K562 (cell line): ENCODE measurements at regions not wholly inside any gene's neighbourhood (a gene's known extent, or its start where the extent isn't known, plus 50 kb on each side); places are given as distances from the start of the nearest gene placed in this dataset.

Experiments
- ATAC-seq: fragments of 200-7000 bp; cut with Tn5 transposase; 3 replicates; pipeline ENCODE4 v1.9.1; 2020; ENCODE audit warnings: moderate library complexity
- BruUV-seq: library from RNA; stranded (reverse); fragments of 400-500 nt; replicated peaks from 2 replicates; lab custom pipeline; 2021; lab: Mats Ljungman, UMichigan
- CTCF ChIA-PET: fragments of 300-600 bp; formaldehyde crosslinking; extraction: SDS; loops from one replicate; lab custom pipeline; 2021; ENCODE audit warnings: low intra/inter-chr PET ratio; lab: Yijun Ruan, JAX
- POLR2A ChIA-PET: fragments of 300-600, 350-650 bp; sonication (Branson Sonifier 250); formaldehyde crosslinking; extraction: SDS; loops from one replicate; lab custom pipeline; 2021; ENCODE audit warnings: antibody characterized with exemption, inconsistent platforms; lab: Yijun Ruan, JAX
- DNase-seq, 4 experiments: peaks; one replicate each; pipeline versions ENCODE4 v3.0.0 to v3.0.0-alpha.2; 2011 to 2018; ENCODE audit warnings: low spot score in 3 of 4, mixed read lengths in 3 of 4; ENCODE audit errors: extremely low read depth in 1 of 4
- FAIRE-seq: peaks from 2 replicates; lab custom pipeline; 2011; peaks lifted over from hg19 to GRCh38; lab: Jason Lieb, UNC
- H2AFZ ChIP-seq: 2 replicates; pipeline ENCODE4 v1.6.0; 2011; ENCODE audit warnings: low read depth, low read length, control low read depth, inconsistent platforms
- H3K27ac ChIP-seq: fragments of 200-600 bp; 3 replicates; pipeline ENCODE4 v1.8.0; 2011; ENCODE audit warnings: low read depth, mild to moderate bottlenecking, control low read depth, inconsistent platforms, low read length, moderate library complexity, mixed read lengths; ENCODE audit errors: extremely low read depth
- H3K27me3 ChIP-seq, 2 experiments: fragments of 300-600 bp in 1 of 2; 2 replicates in 1 of 2; 3 replicates in 1 of 2; pipeline versions ENCODE4 v1.6.0 to v1.8.0; 2011; ENCODE audit warnings: inconsistent platforms in 2 of 2, low read length in 2 of 2, mild to moderate bottlenecking in 1 of 2, mixed read lengths in 1 of 2, moderate library complexity in 1 of 2; ENCODE audit not compliant: control insufficient read depth in 2 of 2, insufficient read depth in 2 of 2
- H3K36me3 ChIP-seq: fragments of 300-600 bp; 3 replicates; pipeline ENCODE4 v1.8.0; 2011; ENCODE audit warnings: mild to moderate bottlenecking, low read length, inconsistent platforms; ENCODE audit not compliant: control insufficient read depth, insufficient read depth
- H3K4me1 ChIP-seq, 2 experiments: fragments of 200-600 bp in 1 of 2; replicated peaks in 1 of 2; 2 replicates in 1 of 2; 3 replicates in 1 of 2; pipeline versions ENCODE4 v1.5.1 to v1.8.0; 2011; ENCODE audit warnings: inconsistent platforms in 2 of 2, low read length in 2 of 2, mild to moderate bottlenecking in 1 of 2, mixed read lengths in 1 of 2, moderate library complexity in 1 of 2; ENCODE audit not compliant: control insufficient read depth in 2 of 2, insufficient read depth in 2 of 2
- H3K4me2 ChIP-seq: 2 replicates; pipeline ENCODE4 v1.6.1; 2011; ENCODE audit warnings: low read length, control low read depth, inconsistent platforms, mixed read lengths; ENCODE audit not compliant: insufficient read depth
- H3K4me3 ChIP-seq: fragments of 200-600 bp; sonication (generic), shearing (Covaris generic); 2 replicates; pipeline ENCODE4 v1.5.1; 2016; ENCODE audit warnings: control low read depth, inconsistent platforms
- H3K79me2 ChIP-seq: fragments of 200-600 bp; 3 replicates; pipeline ENCODE4 v1.8.0; 2011; ENCODE audit warnings: low read length, inconsistent platforms; ENCODE audit not compliant: control insufficient read depth, insufficient read depth
- H3K9ac ChIP-seq, 2 experiments: 2 replicates each; pipeline versions ENCODE4 v1.6.0 to v1.6.1; 2011; ENCODE audit warnings: low read depth in 2 of 2, low read length in 2 of 2, control low read depth in 1 of 2, inconsistent platforms in 1 of 2, mild to moderate bottlenecking in 1 of 2, mixed read lengths in 1 of 2; ENCODE audit not compliant: insufficient read depth in 1 of 2
- H3K9me1 ChIP-seq: one replicate; pipeline ENCODE4 v1.6.0; 2011; ENCODE audit warnings: inconsistent platforms, mild to moderate bottlenecking, low read length, moderate library complexity; ENCODE audit not compliant: control insufficient read depth, insufficient read depth
- H3K9me3 ChIP-seq: replicated peaks from 2 replicates; pipeline ENCODE4 v1.5.1; 2011; ENCODE audit warnings: low read depth, low read length, inconsistent platforms; ENCODE audit not compliant: control insufficient read depth, insufficient read depth
- H4K20me1 ChIP-seq: replicated peaks from 2 replicates; pipeline ENCODE4 v1.6.1; 2011; ENCODE audit warnings: low read length, inconsistent platforms, mixed read lengths; ENCODE audit not compliant: control insufficient read depth, insufficient read depth
- ELF1 ChIP-seq: fragments of 200-800 bp; sonication (Bioruptor generic); IDR thresholded peaks from 2 replicates; pipeline ENCODE4 v1.6.1; 2016; ENCODE audit warnings: missing genetic modification characterization, missing compliant biosample characterization
- MAFF ChIP-seq: IDR thresholded peaks from 2 replicates; pipeline ENCODE4 v1.6.1; 2012; ENCODE audit warnings: low read length, improper control_type of control experiment
- MXD1 ChIP-seq: fragments of 250-450 bp; sonication (Bioruptor Pico); IDR thresholded peaks from 2 replicates; pipeline ENCODE4 v1.8.0; 2021; ENCODE audit warnings: borderline replicate concordance, mild to moderate bottlenecking, moderate library complexity; ENCODE audit not compliant: poor library complexity, severe bottlenecking
- NCOA6 ChIP-seq: fragments of 450-650 bp; IDR thresholded peaks from 2 replicates; pipeline ENCODE4 v1.6.1; 2017; ENCODE audit warnings: mild to moderate bottlenecking
- RBM17 ChIP-seq: fragments of 200-400 bp; formaldehyde crosslinking; IDR thresholded peaks from 2 replicates; pipeline ENCODE4 v1.6.1; 2017; ENCODE audit warnings: low read depth, mild to moderate bottlenecking, low read length, borderline replicate concordance
- RBM34 ChIP-seq: fragments of 200-400 bp; formaldehyde crosslinking; IDR thresholded peaks from 2 replicates; pipeline ENCODE4 v1.6.1; 2018; ENCODE audit warnings: low read length, borderline replicate concordance; ENCODE audit not compliant: insufficient read depth
- SREBF1 ChIP-seq: fragments of 150-350 bp; IDR thresholded peaks from 2 replicates; pipeline ENCODE4 v1.6.1; 2014; ENCODE audit warnings: antibody characterized with exemption, low read depth, low read length, borderline replicate concordance
- TARDBP ChIP-seq: fragments of 450-650 bp; IDR thresholded peaks from 2 replicates; pipeline ENCODE4 v1.6.1; 2016
- ZNF785 ChIP-seq: fragments of 250-450 bp; sonication (Bioruptor Pico); IDR thresholded peaks from 2 replicates; pipeline ENCODE4 v1.4.0; 2020; ENCODE audit warnings: mild to moderate bottlenecking
- WGBS: fragments of 100-300 bp; shearing (Covaris generic); methylation state at CpG from one replicate; pipeline ENCODE4 v1.1.6; 2016; ENCODE audit warnings: low coverage, mixed read lengths; ENCODE audit not compliant: insufficient coverage; ENCODE audit errors: missing lambda C conversion rate; 5-methylcytosine and 5-hydroxymethylcytosine counted together
- in situ Hi-C: fragments of 300-500 bp; cut with MboI; formaldehyde crosslinking; loops from 4 replicates; pipeline ENCODE4 v1.15.0; 2018; ENCODE audit warnings: inconsistent platforms, mixed read lengths
- intact Hi-C: fragments of 100-400 bp; cut with micrococcal nuclease; formaldehyde crosslinking; loops from 2 replicates; pipeline ENCODE4 v1.14.2; 2022
- TF ChIP-seq, protein P1 (sequence below): fragments of 450-650 bp; conservative IDR thresholded peaks from 2 replicates; pipeline ENCODE4 v1.6.1; 2016; ENCODE audit warnings: missing genetic modification characterization, low read depth, mild to moderate bottlenecking, missing compliant biosample characterization, moderate library complexity
- TF ChIP-seq, protein P2 (sequence below): fragments of 450-650 bp; formaldehyde crosslinking; IDR thresholded peaks from 2 replicates; pipeline ENCODE4 v1.4.0; 2022; ENCODE audit warnings: mild to moderate bottlenecking, moderate library complexity

DNA sequence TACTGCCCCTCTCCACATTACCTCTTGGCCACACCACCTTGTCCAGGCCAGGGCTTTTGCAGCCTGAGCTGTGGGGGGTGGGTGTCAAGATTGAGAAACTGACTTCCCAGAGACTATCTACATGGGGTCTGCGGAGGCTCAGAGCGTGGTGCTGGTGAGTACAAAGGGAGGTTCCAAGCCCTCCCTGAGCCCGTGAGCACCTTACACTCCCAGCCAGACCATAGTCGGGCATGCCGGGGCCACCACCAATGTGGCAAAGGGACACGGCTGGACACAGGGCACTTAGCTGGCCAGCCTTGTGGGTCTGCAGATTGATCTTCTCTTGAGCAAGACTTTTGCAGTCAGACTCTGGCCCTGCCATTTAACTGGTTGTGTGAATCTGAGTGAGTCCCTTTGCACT is 74.1 kb upstream of the GATA2 start:
- 80% methylated on average over 6 of the region's 6 CpGs for WGBS
- FAIRE-seq (no peak), ATAC-seq (no peak), DNase-seq (no peak)
- no peak overlapping the region for H3K27ac ChIP-seq
- H3K9me1 ChIP-seq = no peaks in the 10 kb centered on the region
- peaks cover 0 to 4% of the 10 kb centered on the region in 2 experiments; a peak in 3 of 5 replicates for H3K4me1 ChIP-seq
- no peak overlapping the region for H2AFZ ChIP-seq
- H3K79me2 ChIP-seq = no peaks in the 10 kb centered on the region
- intact Hi-C loops = loop anchor here (5.0 kb wide), 1 partner anchor 70 kb away; no protein-coding TSS in a partner anchor
- no peaks in the 10 kb centered on the region for H3K27me3 ChIP-seq
- ChIA-PET CTCF (no interaction called here), POLR2A (interaction anchor here (0.6 to 1.3 kb wide), 2 partner anchors 60 to 157 kb away, joined by 3 to 4 read pairs; no protein-coding TSS in a partner anchor)
- in situ Hi-C loops = no loop called here
- no peaks in the 10 kb centered on the region for H4K20me1 ChIP-seq
- no peak overlapping the region for H3K4me2 ChIP-seq
- BruUV-seq = no TSS peak
- TF ChIP-seq MAFF = no peak
- no peak for TF ChIP-seq SREBF1
- TF ChIP-seq ELF1 (tag) = no peak
- no peak for TF ChIP-seq TARDBP
- TF ChIP-seq RBM34 = no peak
- no peak for TF ChIP-seq RBM17
- no peak for TF ChIP-seq NCOA6
- TF ChIP-seq, protein P1, sequence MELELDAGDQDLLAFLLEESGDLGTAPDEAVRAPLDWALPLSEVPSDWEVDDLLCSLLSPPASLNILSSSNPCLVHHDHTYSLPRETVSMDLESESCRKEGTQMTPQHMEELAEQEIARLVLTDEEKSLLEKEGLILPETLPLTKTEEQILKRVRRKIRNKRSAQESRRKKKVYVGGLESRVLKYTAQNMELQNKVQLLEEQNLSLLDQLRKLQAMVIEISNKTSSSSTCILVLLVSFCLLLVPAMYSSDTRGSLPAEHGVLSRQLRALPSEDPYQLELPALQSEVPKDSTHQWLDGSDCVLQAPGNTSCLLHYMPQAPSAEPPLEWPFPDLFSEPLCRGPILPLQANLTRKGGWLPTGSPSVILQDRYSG (tag) = no peak
- TF ChIP-seq ZNF785 (CRISPR knock-in tag) = no peak
- TF ChIP-seq MXD1 = no peak
- TF ChIP-seq, protein P2, sequence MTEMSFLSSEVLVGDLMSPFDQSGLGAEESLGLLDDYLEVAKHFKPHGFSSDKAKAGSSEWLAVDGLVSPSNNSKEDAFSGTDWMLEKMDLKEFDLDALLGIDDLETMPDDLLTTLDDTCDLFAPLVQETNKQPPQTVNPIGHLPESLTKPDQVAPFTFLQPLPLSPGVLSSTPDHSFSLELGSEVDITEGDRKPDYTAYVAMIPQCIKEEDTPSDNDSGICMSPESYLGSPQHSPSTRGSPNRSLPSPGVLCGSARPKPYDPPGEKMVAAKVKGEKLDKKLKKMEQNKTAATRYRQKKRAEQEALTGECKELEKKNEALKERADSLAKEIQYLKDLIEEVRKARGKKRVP (CRISPR knock-in tag) = no peak
- no peaks in the 10 kb centered on the region for H3K36me3 ChIP-seq
- H3K9ac ChIP-seq = peak overlapping the region in 1 of 2 experiments; percentile 26; a peak in 1 of 4 replicates
- H3K9me3 ChIP-seq = no peaks in the 10 kb centered on the region
- H3K4me3 ChIP-seq = no peak overlapping the region
